ENCODE measurements at regions not wholly inside any gene's neighbourhood (a gene's known extent, or its start where the extent isn't known, plus 50 kb on each side); places are given as distances from the start of the nearest gene placed in this dataset.

DNA sequence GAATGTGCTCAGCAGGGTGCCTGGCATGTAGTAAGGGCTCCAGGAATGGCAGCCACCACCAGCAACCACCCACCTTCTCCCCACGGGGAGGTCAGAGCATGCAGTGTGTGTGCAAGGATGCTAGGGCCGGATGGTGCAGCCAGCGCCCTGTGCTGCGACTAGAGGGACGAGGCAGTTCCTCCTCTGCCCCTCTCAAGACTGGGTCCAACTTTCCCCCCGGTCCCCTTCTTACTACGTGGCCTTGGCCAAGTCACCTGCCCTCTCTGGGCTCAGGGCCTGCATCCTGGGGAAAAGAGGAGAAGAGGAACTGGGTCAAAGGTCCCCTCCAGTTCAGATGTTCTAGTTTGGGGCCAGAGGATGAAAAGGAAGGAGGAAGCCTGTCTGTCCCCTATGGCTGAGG, 71.6 kb upstream of the TARDBP start (continued):
- TF ChIP-seq, protein P1, sequence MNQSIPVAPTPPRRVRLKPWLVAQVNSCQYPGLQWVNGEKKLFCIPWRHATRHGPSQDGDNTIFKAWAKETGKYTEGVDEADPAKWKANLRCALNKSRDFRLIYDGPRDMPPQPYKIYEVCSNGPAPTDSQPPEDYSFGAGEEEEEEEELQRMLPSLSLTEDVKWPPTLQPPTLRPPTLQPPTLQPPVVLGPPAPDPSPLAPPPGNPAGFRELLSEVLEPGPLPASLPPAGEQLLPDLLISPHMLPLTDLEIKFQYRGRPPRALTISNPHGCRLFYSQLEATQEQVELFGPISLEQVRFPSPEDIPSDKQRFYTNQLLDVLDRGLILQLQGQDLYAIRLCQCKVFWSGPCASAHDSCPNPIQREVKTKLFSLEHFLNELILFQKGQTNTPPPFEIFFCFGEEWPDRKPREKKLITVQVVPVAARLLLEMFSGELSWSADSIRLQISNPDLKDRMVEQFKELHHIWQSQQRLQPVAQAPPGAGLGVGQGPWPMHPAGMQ (IDR thresholded peaks at IDR 0.05; ENCODE audit: borderline replicate concordance) = no peak
- no peak for TF ChIP-seq HDGF (IDR thresholded peaks at IDR 0.05)

DNA sequence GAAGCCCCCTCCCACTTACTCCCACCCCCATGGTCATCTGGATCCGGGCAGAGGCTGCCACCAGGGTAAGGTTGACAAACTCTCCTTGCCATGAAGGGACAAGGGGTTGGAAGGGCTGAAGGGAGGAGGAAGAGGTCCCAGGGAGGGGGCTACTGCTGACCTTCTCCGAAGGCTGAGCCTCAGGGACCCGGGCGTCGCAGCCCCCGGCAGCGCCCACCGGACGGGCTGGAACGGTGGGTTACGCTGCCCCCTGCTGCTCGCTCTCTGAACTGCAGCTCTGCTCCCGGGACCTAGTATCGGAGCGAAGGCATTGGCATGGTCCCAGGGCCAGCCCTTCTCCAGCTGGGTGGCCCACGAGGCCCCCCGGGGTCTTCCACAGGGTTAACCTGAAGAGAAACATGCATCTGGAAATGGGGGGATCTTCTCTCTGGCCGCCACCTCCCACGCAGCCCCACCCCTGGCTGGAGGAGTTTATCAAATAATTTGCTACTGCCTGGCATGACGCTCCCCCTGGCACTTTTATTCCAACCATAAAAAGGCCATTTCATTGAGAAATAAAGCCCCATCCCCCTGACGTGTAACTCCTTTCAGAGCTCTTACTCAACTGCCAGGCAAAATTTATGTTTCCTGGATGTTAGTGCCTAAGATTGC, 70.4 kb upstream of the TARDBP start:
- in situ Hi-C loops (cut with MboI) = loop anchor here (5.0 kb wide), 1 partner anchor 435 kb away; no protein-coding TSS in a partner anchor
- peaks cover 21% of the 10 kb centered on the region for H3K4me1 ChIP-seq (ENCODE audit: control insufficient read depth, insufficient read depth, low read length)
- 5% methylated on average over 21 of the region's 21 CpGs for WGBS (ENCODE audit: insufficient coverage, insufficient replicate concordance, low lambda C conversion rate, missing lambda C conversion rate)
- TF ChIP-seq HCFC1 (IDR thresholded peaks at IDR 0.05; ENCODE audit: low read length) = no peak
- TF ChIP-seq NRF1 (conservative IDR thresholded peaks at IDR 0.05; ENCODE audit: low read depth, low read length) = no peak
- no peak for TF ChIP-seq YBX1 (IDR thresholded peaks at IDR 0.05)
- TF ChIP-seq EZH2 (IDR thresholded peaks at IDR 0.05; ENCODE audit: borderline replicate concordance, control insufficient read depth, low read depth, low read length) = no peak
- TF ChIP-seq NFIC (IDR thresholded peaks at IDR 0.05; ENCODE audit: low read depth, low read length) = no peak
- no peak for TF ChIP-seq ZBTB11 (CRISPR knock-in tag; IDR thresholded peaks at IDR 0.05)
- TF ChIP-seq CTCF (IDR thresholded peaks at IDR 0.05 in 2 of 3, conservative IDR thresholded peaks at IDR 0.05 in 1 of 3; ENCODE audit: control insufficient read depth in 2 of 3, extremely low read depth in 1 of 3, insufficient read depth in 1 of 3, low read depth in 3 of 3, low read length in 3 of 3) = peak; percentile 74 to 98 (median 93)
- TF ChIP-seq BACH1 (IDR thresholded peaks at IDR 0.05; ENCODE audit: borderline replicate concordance) = no peak
- TF ChIP-seq POLR2AphosphoS2 (IDR thresholded peaks at IDR 0.05; ENCODE audit: low read depth, low read length) = no peak
- TF ChIP-seq TCF7 (IDR thresholded peaks at IDR 0.05; ENCODE audit: borderline replicate concordance) = no peak
- peak; percentile 21; the same call in 1 of the 2 replicates for TF ChIP-seq ATF3 (IDR thresholded peaks at IDR 0.05; ENCODE audit: borderline replicate concordance, extremely low read depth, low read depth, low read length)
- TF ChIP-seq SMAD5 (IDR thresholded peaks at IDR 0.05; ENCODE audit: low read depth) = no peak
- no peak for TF ChIP-seq CBX3 (IDR thresholded peaks at IDR 0.05; ENCODE audit: borderline replicate concordance, low read depth)

More for the DNA sequence above, 70.4 kb upstream of the TARDBP start:
- SMC1A ChIA-PET (ENCODE audit: uncharacterized antibody, unreplicated experiment) = interaction anchor here (1.0 to 1.3 kb wide), 3 partner anchors 22 to 33 kb away, joined by 3 to 6 read pairs (median 3); no protein-coding TSS in a partner anchor
- no peaks in the 10 kb centered on the region for H3K79me2 ChIP-seq (ENCODE audit: control insufficient read depth, insufficient read depth, low read length)
- BruUV-seq (replicated peaks) = no TSS peak
- H3K36me3 ChIP-seq (ENCODE audit: control insufficient read depth in 2 of 2, insufficient read depth in 2 of 2, low read length in 1 of 2) = no peaks in the 10 kb centered on the region
- no peak overlapping the region for H3K9ac ChIP-seq (ENCODE audit: control insufficient read depth, insufficient read depth, low read length)
- no peak overlapping the region for H3K27ac ChIP-seq (ENCODE audit: control insufficient read depth, insufficient read depth)
- ATAC-seq (peak; percentile 55), FAIRE-seq (no peak), DNase-seq (ENCODE audit: low read depth, low spot score) (no peak)
- no peaks in the 10 kb centered on the region for H3K9me3 ChIP-seq (replicated peaks; ENCODE audit: control insufficient read depth, insufficient read depth, low read length)
- CTCF ChIA-PET = interaction anchor here (0.5 to 1.6 kb wide), 22 partner anchors 13 to 447 kb away, joined by 3 to 8 read pairs (median 4); no protein-coding TSS in a partner anchor
- H3K27me3 ChIP-seq (replicated peaks in 1 of 2; ENCODE audit: control insufficient read depth in 2 of 2, insufficient read depth in 2 of 2, low read length in 1 of 2) = peaks cover 4 to 8% of the 10 kb centered on the region in 2 experiments; a peak in 3 of 4 replicates
- intact Hi-C loops (cut with micrococcal nuclease; ENCODE audit: unreplicated experiment) = loop anchor here (2.0 to 5.0 kb wide), 2 partner anchors 250 to 435 kb away; no protein-coding TSS in a partner anchor
- RAD21 ChIA-PET (ENCODE audit: unreplicated experiment) = interaction anchor here (0.6 to 1.3 kb wide), 5 partner anchors 53 to 508 kb away, joined by 3 read pairs; no protein-coding TSS in a partner anchor
- H4K20me1 ChIP-seq (ENCODE audit: control insufficient read depth, insufficient read depth) = no peaks in the 10 kb centered on the region; the same call in 1 of the 2 replicates
- no peak overlapping the region for H2AFZ ChIP-seq (ENCODE audit: control insufficient read depth, low read depth, low read length)
- no peak overlapping the region for H3K4me3 ChIP-seq
- POLR2A ChIA-PET = no interaction called here
- H3K4me2 ChIP-seq (ENCODE audit: control insufficient read depth, insufficient read depth) = no peak overlapping the region; the same call in 1 of the 2 replicates

Measured in GM12878 (cell line).